ENCODE measurements at regions not wholly inside any gene's neighbourhood (a gene's known extent, or its start where the extent isn't known, plus 50 kb on each side); places are given as distances from the start of the nearest gene placed in this dataset.

- in situ Hi-C loops (cut with HindIII; ENCODE audit: low sequenced_read_pairs), result no loop called here
- DNase-seq (ENCODE audit: low spot score), result no peak
Measured at GRCh38 chr22:34976886-34977285, 89.1 kb upstream of the ISX start.

GRCh38 chr22:34986523-34986922 is 79.4 kb upstream of the ISX start:
- in situ Hi-C loops (cut with HindIII; ENCODE audit: low sequenced_read_pairs), result no loop called here

GRCh38 chr22:34992672-34993071 is 73.3 kb upstream of the ISX start:
- in situ Hi-C loops (cut with HindIII; ENCODE audit: low sequenced_read_pairs), result no loop called here
- DNase-seq (ENCODE audit: low spot score), result no peak

More at GRCh38 chr22:34986523-34986922, 79.4 kb upstream of the ISX start:
- no peak for DNase-seq (ENCODE audit: low spot score)

- in situ Hi-C loops (cut with HindIII; ENCODE audit: low sequenced_read_pairs), result no loop called here
- DNase-seq (ENCODE audit: low spot score), result no peak
Measured at GRCh38 chr22:34993548-34993947, 72.4 kb upstream of the ISX start.

GRCh38 chr22:34997633-34998299 is 68.2 kb upstream of the ISX start:
- DNase-seq (ENCODE audit: low spot score), result no peak
- in situ Hi-C loops (cut with HindIII; ENCODE audit: low sequenced_read_pairs), result no loop called here

- in situ Hi-C loops (cut with HindIII; ENCODE audit: low sequenced_read_pairs), result no loop called here
- DNase-seq (ENCODE audit: low spot score), result no peak
Measured at GRCh38 chr22:34998921-34999320, 67.0 kb upstream of the ISX start.

- DNase-seq (ENCODE audit: low spot score), result no peak
- in situ Hi-C loops (cut with HindIII; ENCODE audit: low sequenced_read_pairs), result no loop called here
Measured at GRCh38 chr22:35008213-35008612, 57.7 kb upstream of the ISX start.

GRCh38 chr22:35010543-35010942 is 55.4 kb upstream of the ISX start:
- in situ Hi-C loops (cut with HindIII; ENCODE audit: low sequenced_read_pairs), result no loop called here
- DNase-seq (ENCODE audit: low spot score), result no peak

- DNase-seq (ENCODE audit: low spot score), result no peak
- in situ Hi-C loops (cut with HindIII; ENCODE audit: low sequenced_read_pairs), result no loop called here
Measured at GRCh38 chr22:35014812-35015211, 51.1 kb upstream of the ISX start.

All from G401 (cell line).